ENCODE measurements at regions not wholly inside any gene's neighbourhood (a gene's known extent, or its start where the extent isn't known, plus 50 kb on each side); places are given as distances from the start of the nearest gene placed in this dataset.

DNA sequence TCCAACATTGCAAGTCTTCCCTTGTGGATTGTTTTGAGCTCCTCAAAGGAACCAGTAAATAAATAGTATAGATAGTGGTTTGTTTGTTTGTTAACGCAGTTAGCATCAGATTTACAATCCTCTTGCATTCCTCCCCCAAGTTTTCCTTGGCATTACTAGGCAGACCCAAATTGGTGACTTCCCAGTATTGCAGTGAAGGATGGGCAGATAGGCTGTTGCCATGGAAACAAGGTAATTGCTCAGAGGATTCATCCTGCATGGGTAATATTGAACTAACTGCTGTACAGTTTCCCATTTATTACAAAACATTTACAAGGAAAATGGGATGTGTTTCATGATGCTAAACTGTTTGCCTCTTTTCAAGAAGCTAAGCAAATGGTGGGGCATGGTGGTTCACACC is 477.2 kb downstream of the EPM2A start:
- TF ChIP-seq, protein P1, sequence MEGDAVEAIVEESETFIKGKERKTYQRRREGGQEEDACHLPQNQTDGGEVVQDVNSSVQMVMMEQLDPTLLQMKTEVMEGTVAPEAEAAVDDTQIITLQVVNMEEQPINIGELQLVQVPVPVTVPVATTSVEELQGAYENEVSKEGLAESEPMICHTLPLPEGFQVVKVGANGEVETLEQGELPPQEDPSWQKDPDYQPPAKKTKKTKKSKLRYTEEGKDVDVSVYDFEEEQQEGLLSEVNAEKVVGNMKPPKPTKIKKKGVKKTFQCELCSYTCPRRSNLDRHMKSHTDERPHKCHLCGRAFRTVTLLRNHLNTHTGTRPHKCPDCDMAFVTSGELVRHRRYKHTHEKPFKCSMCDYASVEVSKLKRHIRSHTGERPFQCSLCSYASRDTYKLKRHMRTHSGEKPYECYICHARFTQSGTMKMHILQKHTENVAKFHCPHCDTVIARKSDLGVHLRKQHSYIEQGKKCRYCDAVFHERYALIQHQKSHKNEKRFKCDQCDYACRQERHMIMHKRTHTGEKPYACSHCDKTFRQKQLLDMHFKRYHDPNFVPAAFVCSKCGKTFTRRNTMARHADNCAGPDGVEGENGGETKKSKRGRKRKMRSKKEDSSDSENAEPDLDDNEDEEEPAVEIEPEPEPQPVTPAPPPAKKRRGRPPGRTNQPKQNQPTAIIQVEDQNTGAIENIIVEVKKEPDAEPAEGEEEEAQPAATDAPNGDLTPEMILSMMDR (IDR thresholded peaks at IDR 0.05): no peak
- no peak for TF ChIP-seq POLR2AphosphoS5 (IDR thresholded peaks at IDR 0.05; ENCODE audit: insufficient read depth in 1 of 2, low read depth in 1 of 2)

Data from vagina (tissue), 2 donors.